ENCODE measurements at regions not wholly inside any gene's neighbourhood (a gene's known extent, or its start where the extent isn't known, plus 50 kb on each side); places are given as distances from the start of the nearest gene placed in this dataset.

DNA sequence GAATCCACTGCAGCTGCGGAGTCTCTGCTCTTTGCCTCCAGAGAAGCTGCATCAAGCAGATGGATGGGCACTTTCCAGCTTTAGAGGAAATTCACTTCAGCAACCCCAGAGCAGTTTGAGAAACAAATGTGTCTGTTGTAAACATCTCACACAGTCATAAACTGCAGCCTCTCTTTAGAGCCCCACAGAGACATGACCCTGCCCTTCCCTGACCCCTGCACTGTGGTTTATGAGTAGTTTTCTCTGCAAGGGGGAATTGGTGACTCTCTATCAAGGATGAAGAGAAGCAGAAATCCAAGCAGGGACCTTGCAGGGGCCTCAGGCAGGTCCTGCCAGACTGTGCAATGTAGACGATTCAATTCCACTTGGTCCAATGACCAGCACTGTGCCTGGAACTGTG, 160.2 kb downstream of the SH2D4B start:
- no peak overlapping the region for H3K27ac Mint-ChIP-seq (ENCODE audit: unreplicated experiment)
- no peaks in the 10 kb centered on the region for H3K27me3 Mint-ChIP-seq (ENCODE audit: unreplicated experiment)
- TF ChIP-seq, protein P1, sequence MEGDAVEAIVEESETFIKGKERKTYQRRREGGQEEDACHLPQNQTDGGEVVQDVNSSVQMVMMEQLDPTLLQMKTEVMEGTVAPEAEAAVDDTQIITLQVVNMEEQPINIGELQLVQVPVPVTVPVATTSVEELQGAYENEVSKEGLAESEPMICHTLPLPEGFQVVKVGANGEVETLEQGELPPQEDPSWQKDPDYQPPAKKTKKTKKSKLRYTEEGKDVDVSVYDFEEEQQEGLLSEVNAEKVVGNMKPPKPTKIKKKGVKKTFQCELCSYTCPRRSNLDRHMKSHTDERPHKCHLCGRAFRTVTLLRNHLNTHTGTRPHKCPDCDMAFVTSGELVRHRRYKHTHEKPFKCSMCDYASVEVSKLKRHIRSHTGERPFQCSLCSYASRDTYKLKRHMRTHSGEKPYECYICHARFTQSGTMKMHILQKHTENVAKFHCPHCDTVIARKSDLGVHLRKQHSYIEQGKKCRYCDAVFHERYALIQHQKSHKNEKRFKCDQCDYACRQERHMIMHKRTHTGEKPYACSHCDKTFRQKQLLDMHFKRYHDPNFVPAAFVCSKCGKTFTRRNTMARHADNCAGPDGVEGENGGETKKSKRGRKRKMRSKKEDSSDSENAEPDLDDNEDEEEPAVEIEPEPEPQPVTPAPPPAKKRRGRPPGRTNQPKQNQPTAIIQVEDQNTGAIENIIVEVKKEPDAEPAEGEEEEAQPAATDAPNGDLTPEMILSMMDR (IDR thresholded peaks at IDR 0.05) = no peak
- no peaks in the 10 kb centered on the region for H3K4me1 Mint-ChIP-seq (ENCODE audit: unreplicated experiment)
- H3K4me3 Mint-ChIP-seq (ENCODE audit: unreplicated experiment) = no peak overlapping the region
- H3K9me3 Mint-ChIP-seq (ENCODE audit: unreplicated experiment) = no peaks in the 10 kb centered on the region
- no peaks in the 10 kb centered on the region for H3K36me3 Mint-ChIP-seq (ENCODE audit: unreplicated experiment)
- DNase-seq (ENCODE audit: extremely low spot score, unreplicated experiment) = peak; percentile 25

DNA sequence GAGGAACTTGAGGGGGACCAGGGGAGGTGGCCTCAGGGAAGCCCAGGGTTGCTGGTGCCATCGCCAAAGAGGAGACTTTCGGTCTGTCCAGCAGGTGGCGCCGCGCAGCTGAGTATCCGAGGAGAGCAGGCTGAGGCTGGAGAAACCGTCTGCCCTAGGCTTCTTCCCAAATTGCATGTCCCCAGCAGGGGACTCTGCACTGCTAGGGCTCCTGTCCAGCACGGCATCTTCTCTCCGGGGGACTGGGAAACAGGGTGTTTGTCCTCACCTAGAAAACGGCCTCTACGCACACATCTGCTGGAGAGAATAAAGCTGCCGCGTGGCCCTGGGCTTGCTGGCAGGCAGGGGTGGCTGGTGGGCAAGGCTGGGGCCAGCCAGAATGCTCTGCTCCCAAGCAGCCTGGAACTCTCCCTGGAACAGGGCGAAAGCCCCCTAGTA, 161.9 kb downstream of the SH2D4B start:
- H3K27ac Mint-ChIP-seq (ENCODE audit: unreplicated experiment) = no peak overlapping the region
- DNase-seq (ENCODE audit: extremely low spot score, unreplicated experiment) = peak; percentile 89

GRCh38 chr10:80700252-80700651, 162.6 kb downstream of the SH2D4B start:
- no peak overlapping the region for H3K4me3 Mint-ChIP-seq (ENCODE audit: unreplicated experiment)
- H3K36me3 Mint-ChIP-seq (ENCODE audit: unreplicated experiment) = no peaks in the 10 kb centered on the region
- no peaks in the 10 kb centered on the region for H3K4me1 Mint-ChIP-seq (ENCODE audit: unreplicated experiment)
- DNase-seq (ENCODE audit: extremely low spot score, unreplicated experiment) = no peak
- H3K27ac Mint-ChIP-seq (ENCODE audit: unreplicated experiment) = no peak overlapping the region
- TF ChIP-seq, protein P1 (IDR thresholded peaks at IDR 0.05) = no peak
- no peaks in the 10 kb centered on the region for H3K9me3 Mint-ChIP-seq (ENCODE audit: unreplicated experiment)
- peaks cover 4% of the 10 kb centered on the region for H3K27me3 Mint-ChIP-seq (ENCODE audit: unreplicated experiment)

More for the DNA sequence above, 161.9 kb downstream of the SH2D4B start:
- TF ChIP-seq, protein P1 (IDR thresholded peaks at IDR 0.05) = peak; percentile 83
- Mint-ChIP-seq H3K4me3 (ENCODE audit: unreplicated experiment) (no peak overlapping the region), H3K4me1 (ENCODE audit: unreplicated experiment) (no peaks in the 10 kb centered on the region), H3K27me3 (ENCODE audit: unreplicated experiment) (peaks cover 4% of the 10 kb centered on the region), H3K9me3 (ENCODE audit: unreplicated experiment) (no peaks in the 10 kb centered on the region), H3K36me3 (ENCODE audit: unreplicated experiment) (no peaks in the 10 kb centered on the region)

GRCh38 chr10:80700760-80701444, 163.2 kb downstream of the SH2D4B start:
- no peaks in the 10 kb centered on the region for H3K4me1 Mint-ChIP-seq (ENCODE audit: unreplicated experiment)
- no peaks in the 10 kb centered on the region for H3K9me3 Mint-ChIP-seq (ENCODE audit: unreplicated experiment)
- no peak overlapping the region for H3K4me3 Mint-ChIP-seq (ENCODE audit: unreplicated experiment)
- TF ChIP-seq, protein P1 (IDR thresholded peaks at IDR 0.05) = no peak
- no peak overlapping the region for H3K27ac Mint-ChIP-seq (ENCODE audit: unreplicated experiment)
- H3K36me3 Mint-ChIP-seq (ENCODE audit: unreplicated experiment) = no peaks in the 10 kb centered on the region
- H3K27me3 Mint-ChIP-seq (ENCODE audit: unreplicated experiment) = peaks cover 4% of the 10 kb centered on the region
- DNase-seq (ENCODE audit: extremely low spot score, unreplicated experiment) = peak; percentile 76

GRCh38 chr10:80701706-80702105, 164.0 kb downstream of the SH2D4B start:
- H3K4me3 Mint-ChIP-seq (ENCODE audit: unreplicated experiment) = no peak overlapping the region
- no peaks in the 10 kb centered on the region for H3K9me3 Mint-ChIP-seq (ENCODE audit: unreplicated experiment)
- TF ChIP-seq, protein P1 (IDR thresholded peaks at IDR 0.05) = no peak
- H3K4me1 Mint-ChIP-seq (ENCODE audit: unreplicated experiment) = no peaks in the 10 kb centered on the region
- peaks cover 4% of the 10 kb centered on the region for H3K27me3 Mint-ChIP-seq (ENCODE audit: unreplicated experiment)
- peak; percentile 56 for DNase-seq (ENCODE audit: extremely low spot score, unreplicated experiment)
- no peaks in the 10 kb centered on the region for H3K36me3 Mint-ChIP-seq (ENCODE audit: unreplicated experiment)
- H3K27ac Mint-ChIP-seq (ENCODE audit: unreplicated experiment) = no peak overlapping the region

Measured in osteocyte (in vitro differentiated cells).